GM12891 (cell line): ENCODE measurements at regions not wholly inside any gene's neighbourhood (a gene's known extent, or its start where the extent isn't known, plus 50 kb on each side); places are given as distances from the start of the nearest gene placed in this dataset.

ENCODE experiments used
- POLR2A ChIP-seq: IDR thresholded peaks from 2 replicates; pipeline ENCODE4 v1.6.1; 2011; ENCODE audit warnings: low read depth, low read length, control low read depth
- POLR2AphosphoS5 ChIP-seq: IDR thresholded peaks from 2 replicates; pipeline ENCODE4 v1.6.1; 2011; ENCODE audit warnings: low read depth, low read length, control low read depth
- SPI1 ChIP-seq: IDR thresholded peaks from 2 replicates; pipeline ENCODE4 v1.6.1; 2011; ENCODE audit warnings: low read depth, low read length, control low read depth
- TAF1 ChIP-seq: IDR thresholded peaks from 2 replicates; pipeline ENCODE4 v1.6.1; 2011; ENCODE audit warnings: low read depth, low read length, control low read depth

GRCh38 chr4:187685247-187685646, 310.3 kb upstream of the ZFP42 start:
- TF ChIP-seq POLR2A = no peak
- no peak for TF ChIP-seq POLR2AphosphoS5
- TF ChIP-seq SPI1 = no peak
- TF ChIP-seq TAF1 = no peak
